Activated CD4-positive, alpha-beta memory T cell treated with anti-CD3 and anti-CD28 coated beads, Interleukin-2, amount 10 ng/mL, durations not matched to agents 7 days and 5 days (primary cell): ENCODE measurements at regions not wholly inside any gene's neighbourhood (a gene's known extent, or its start where the extent isn't known, plus 50 kb on each side); places are given as distances from the start of the nearest gene placed in this dataset.

Experiments used
- CTCF ChIA-PET: fragments of 350-600 bp; sonication (Branson Sonifier 250); formaldehyde crosslinking; loops from one replicate; lab custom pipeline; 2021; ENCODE audit warnings: antibody characterized with exemption, inconsistent platforms; lab: Charles Lee
- POLR2A ChIA-PET: fragments of 350-600 bp; sonication (Branson Sonifier 250); formaldehyde crosslinking; loops from one replicate; lab custom pipeline; 2021; ENCODE audit warnings: antibody characterized with exemption; lab: Charles Lee
- DNase-seq: peaks from one replicate; pipeline ENCODE4 v3.0.0-alpha.2; 2020
- H3K27ac Mint-ChIP-seq: one replicate; pipeline ENCODE4 v1.8.0; 2021; ENCODE audit warnings: mild to moderate bottlenecking, mixed read lengths
- H3K27me3 Mint-ChIP-seq: one replicate; pipeline ENCODE4 v1.8.0; 2021; ENCODE audit warnings: mixed read lengths
- H3K36me3 Mint-ChIP-seq: one replicate; pipeline ENCODE4 v1.8.0; 2021; ENCODE audit warnings: low read depth, mixed read lengths
- H3K4me1 Mint-ChIP-seq: one replicate; pipeline ENCODE4 v1.8.0; 2021; ENCODE audit warnings: mixed read lengths
- H3K4me3 Mint-ChIP-seq: one replicate; pipeline ENCODE4 v1.8.0; 2021; ENCODE audit warnings: mild to moderate bottlenecking, mixed read lengths
- H3K9me3 Mint-ChIP-seq: one replicate; pipeline ENCODE4 v1.8.0; 2021; ENCODE audit warnings: mixed read lengths

GRCh38 chr16:17836868-17837602 is 366.3 kb upstream of the XYLT1 start:
- Mint-ChIP-seq H3K36me3 (no peaks in the 10 kb centered on the region), H3K9me3 (peaks cover 5% of the 10 kb centered on the region), H3K27me3 (no peaks in the 10 kb centered on the region), H3K4me3 (no peak overlapping the region), H3K27ac (no peak overlapping the region), H3K4me1 (no peaks in the 10 kb centered on the region)
- POLR2A ChIA-PET, result no interaction called here
- CTCF ChIA-PET, result interaction anchor here (0.5 kb wide), 1 partner anchor 16 kb away, joined by 4 read pairs; no protein-coding TSS in a partner anchor
- DNase-seq, result no peak

- CTCF ChIA-PET, result no interaction called here
- no peaks in the 10 kb centered on the region for H3K9me3 Mint-ChIP-seq
Measured at GRCh38 chr16:17835118-17835876, 364.5 kb upstream of the XYLT1 start.

GRCh38 chr16:17832738-17833137 is 362.0 kb upstream of the XYLT1 start:
- Mint-ChIP-seq H3K9me3 (no peaks in the 10 kb centered on the region), H3K27me3 (no peaks in the 10 kb centered on the region), H3K4me1 (no peaks in the 10 kb centered on the region), H3K36me3 (no peaks in the 10 kb centered on the region), H3K27ac (no peak overlapping the region), H3K4me3 (no peak overlapping the region)
- ChIA-PET POLR2A (no interaction called here), CTCF (no interaction called here)
- DNase-seq, result no peak

More at GRCh38 chr16:17835118-17835876, 364.5 kb upstream of the XYLT1 start:
- DNase-seq, result no peak
- POLR2A ChIA-PET, result no interaction called here
- Mint-ChIP-seq H3K4me1 (no peaks in the 10 kb centered on the region), H3K4me3 (no peak overlapping the region), H3K27me3 (no peaks in the 10 kb centered on the region), H3K27ac (no peak overlapping the region), H3K36me3 (no peaks in the 10 kb centered on the region)

DNA sequence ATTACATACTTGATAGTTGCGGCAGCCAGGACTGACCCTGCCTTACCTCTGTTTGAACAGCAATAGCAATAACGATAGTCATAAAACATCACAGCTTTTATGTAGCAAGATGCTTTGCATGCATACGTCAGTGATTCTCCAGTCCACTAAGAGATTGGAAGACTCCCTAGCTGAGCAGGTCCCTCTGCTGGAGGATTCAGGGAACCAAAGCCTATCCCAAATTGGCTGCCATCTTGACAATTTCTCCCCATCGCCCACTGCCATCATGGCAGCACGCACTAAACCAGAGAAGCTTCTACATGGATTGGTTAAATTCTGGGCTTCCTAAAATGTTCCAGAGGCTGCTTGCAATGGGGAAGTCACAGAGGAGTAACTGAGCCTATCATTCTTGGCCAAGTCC is 360.6 kb upstream of the XYLT1 start:
- ChIA-PET CTCF (no interaction called here), POLR2A (no interaction called here)
- Mint-ChIP-seq H3K27ac (no peak overlapping the region), H3K4me3 (no peak overlapping the region), H3K9me3 (no peaks in the 10 kb centered on the region), H3K4me1 (no peaks in the 10 kb centered on the region), H3K27me3 (no peaks in the 10 kb centered on the region), H3K36me3 (no peaks in the 10 kb centered on the region)
- no peak for DNase-seq

DNA sequence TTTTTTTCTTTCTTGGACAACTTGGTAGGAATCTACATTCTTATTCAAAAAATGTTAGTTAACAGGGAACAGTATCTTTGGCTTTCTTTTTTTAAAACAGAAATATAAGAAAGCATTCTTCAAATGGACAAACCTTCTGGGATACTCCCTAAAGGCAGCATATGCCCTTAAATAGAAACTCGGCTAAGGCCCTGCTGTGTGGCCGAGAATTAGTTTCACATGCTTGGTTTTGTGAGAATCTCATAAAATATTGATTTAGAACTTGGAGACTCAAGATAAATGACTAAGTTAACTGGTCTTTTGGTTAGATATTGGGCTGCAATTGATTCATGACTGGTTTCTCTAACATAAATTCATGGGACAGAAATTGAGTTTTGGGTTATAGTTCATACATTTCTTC is 359.9 kb upstream of the XYLT1 start:
- Mint-ChIP-seq H3K4me1 (no peaks in the 10 kb centered on the region), H3K9me3 (no peaks in the 10 kb centered on the region), H3K27me3 (no peaks in the 10 kb centered on the region), H3K36me3 (no peaks in the 10 kb centered on the region), H3K4me3 (no peak overlapping the region), H3K27ac (no peak overlapping the region)
- ChIA-PET POLR2A (no interaction called here), CTCF (no interaction called here)
- DNase-seq, result no peak

GRCh38 chr16:17829811-17830210 is 359.1 kb upstream of the XYLT1 start:
- Mint-ChIP-seq H3K27me3 (no peaks in the 10 kb centered on the region), H3K36me3 (no peaks in the 10 kb centered on the region), H3K4me1 (no peaks in the 10 kb centered on the region), H3K9me3 (no peaks in the 10 kb centered on the region), H3K27ac (no peak overlapping the region), H3K4me3 (no peak overlapping the region)
- ChIA-PET POLR2A (no interaction called here), CTCF (no interaction called here)
- no peak for DNase-seq

DNA sequence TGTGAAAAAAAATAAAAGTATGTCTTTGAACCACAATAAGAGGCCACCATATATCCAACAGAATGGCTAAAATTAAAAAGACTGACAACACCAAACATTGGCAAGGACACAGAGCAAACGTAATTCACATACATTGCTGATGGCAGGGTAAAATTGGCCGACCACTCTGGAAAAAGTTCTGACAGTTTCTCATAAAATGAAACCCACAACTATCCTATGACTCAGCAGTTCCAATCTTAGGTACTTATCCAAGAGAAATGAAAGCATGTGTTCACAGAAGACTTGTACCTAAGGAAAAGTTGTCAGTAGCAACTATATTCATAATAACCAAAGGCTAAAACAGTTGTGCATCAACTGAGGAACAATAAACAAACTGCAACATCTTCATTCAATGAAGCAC is 357.3 kb upstream of the XYLT1 start:
- ChIA-PET POLR2A (no interaction called here), CTCF (no interaction called here)
- H3K4me3 Mint-ChIP-seq, result no peak overlapping the region
- no peaks in the 10 kb centered on the region for H3K4me1 Mint-ChIP-seq
- no peak for DNase-seq
- H3K9me3 Mint-ChIP-seq, result no peaks in the 10 kb centered on the region
- H3K27me3 Mint-ChIP-seq, result no peaks in the 10 kb centered on the region
- H3K36me3 Mint-ChIP-seq, result no peaks in the 10 kb centered on the region
- H3K27ac Mint-ChIP-seq, result no peak overlapping the region

GRCh38 chr16:17827313-17827712 is 356.6 kb upstream of the XYLT1 start:
- ChIA-PET CTCF (no interaction called here), POLR2A (no interaction called here)
- no peak for DNase-seq
- H3K27me3 Mint-ChIP-seq, result no peaks in the 10 kb centered on the region
- no peak overlapping the region for H3K4me3 Mint-ChIP-seq
- H3K36me3 Mint-ChIP-seq, result no peaks in the 10 kb centered on the region
- no peak overlapping the region for H3K27ac Mint-ChIP-seq
- H3K4me1 Mint-ChIP-seq, result no peaks in the 10 kb centered on the region
- H3K9me3 Mint-ChIP-seq, result no peaks in the 10 kb centered on the region

DNA sequence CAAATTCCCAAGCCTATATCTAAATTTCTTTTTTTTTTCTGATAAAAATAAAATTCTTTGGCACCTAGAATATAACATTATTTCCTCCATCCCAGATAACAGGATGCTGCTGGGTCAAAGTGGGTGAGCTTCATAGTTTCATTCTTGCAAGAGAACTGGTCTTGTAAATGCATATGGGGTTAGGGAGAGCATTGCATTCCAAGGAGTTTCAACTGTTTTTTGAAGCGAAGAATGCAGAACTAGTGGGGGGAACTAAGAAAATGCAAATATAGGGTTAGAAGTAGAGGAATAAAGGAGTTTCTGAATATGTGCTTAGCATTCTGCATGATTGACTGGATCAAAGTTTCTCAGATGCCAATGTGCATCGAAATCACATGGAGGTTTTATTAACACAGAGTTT is 347.2 kb upstream of the XYLT1 start:
- H3K4me1 Mint-ChIP-seq, result no peaks in the 10 kb centered on the region
- peaks cover 4% of the 10 kb centered on the region for H3K9me3 Mint-ChIP-seq

GRCh38 chr16:17817260-17817659 is 346.5 kb upstream of the XYLT1 start:
- POLR2A ChIA-PET, result no interaction called here
- CTCF ChIA-PET, result no interaction called here

More for the DNA sequence above, 347.2 kb upstream of the XYLT1 start:
- Mint-ChIP-seq H3K27ac (no peak overlapping the region), H3K27me3 (no peaks in the 10 kb centered on the region), H3K36me3 (no peaks in the 10 kb centered on the region), H3K4me3 (no peak overlapping the region)
- CTCF ChIA-PET, result no interaction called here
- POLR2A ChIA-PET, result no interaction called here
- no peak for DNase-seq

DNA sequence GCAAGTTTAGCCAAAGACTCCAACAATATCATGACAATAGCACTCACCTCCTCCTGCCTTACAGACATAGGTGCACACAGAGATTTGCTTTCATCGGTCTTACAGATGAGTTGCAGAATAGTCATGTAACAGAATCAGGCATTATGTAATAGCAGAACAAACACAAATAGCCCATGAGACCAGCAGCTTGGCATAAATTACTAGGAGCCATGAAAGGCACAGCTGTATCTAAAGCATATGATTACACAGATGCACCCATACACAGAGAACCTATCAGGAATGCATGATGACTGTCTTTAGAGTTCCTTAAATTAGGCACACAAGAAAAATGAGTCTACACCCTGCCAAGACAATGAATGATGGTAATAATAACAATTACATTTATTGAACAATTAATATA is 342.0 kb upstream of the XYLT1 start:
- no peak overlapping the region for H3K4me3 Mint-ChIP-seq
- no peaks in the 10 kb centered on the region for H3K4me1 Mint-ChIP-seq
- H3K36me3 Mint-ChIP-seq, result no peaks in the 10 kb centered on the region
- POLR2A ChIA-PET, result no interaction called here
- DNase-seq, result no peak
- H3K27me3 Mint-ChIP-seq, result peaks cover 3% of the 10 kb centered on the region
- peaks cover 4% of the 10 kb centered on the region for H3K9me3 Mint-ChIP-seq
- CTCF ChIA-PET, result interaction anchor here (0.7 kb wide), 1 partner anchor 30 kb away, joined by 4 read pairs; no protein-coding TSS in a partner anchor
- no peak overlapping the region for H3K27ac Mint-ChIP-seq

More at GRCh38 chr16:17817260-17817659, 346.5 kb upstream of the XYLT1 start:
- H3K36me3 Mint-ChIP-seq, result no peaks in the 10 kb centered on the region
- no peak for DNase-seq
- H3K27ac Mint-ChIP-seq, result no peak overlapping the region
- H3K9me3 Mint-ChIP-seq, result peaks cover 4% of the 10 kb centered on the region
- H3K4me1 Mint-ChIP-seq, result no peaks in the 10 kb centered on the region
- H3K27me3 Mint-ChIP-seq, result no peaks in the 10 kb centered on the region
- no peak overlapping the region for H3K4me3 Mint-ChIP-seq

DNA sequence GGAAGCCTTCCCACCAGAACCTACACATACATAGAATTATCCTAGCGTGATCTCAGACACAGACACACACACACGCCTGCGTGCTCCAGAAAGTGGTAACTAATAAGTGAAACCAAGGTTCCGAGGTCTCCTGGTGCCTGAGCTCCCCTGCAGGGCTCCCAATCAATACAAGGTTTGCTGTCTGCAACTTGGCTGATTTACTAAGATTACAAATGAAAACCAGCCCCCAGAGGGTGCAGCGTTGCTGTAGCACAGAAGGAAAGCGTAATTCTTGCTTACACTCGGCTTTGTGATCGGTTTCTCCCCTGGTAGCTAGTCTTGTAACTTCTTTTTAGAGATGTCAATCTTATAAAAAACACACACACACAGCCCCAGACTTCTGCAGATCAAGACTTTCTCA is 334.1 kb upstream of the XYLT1 start:
- CTCF ChIA-PET, result no interaction called here
- DNase-seq, result no peak
- H3K27ac Mint-ChIP-seq, result no peak overlapping the region
- no peak overlapping the region for H3K4me3 Mint-ChIP-seq
- no peaks in the 10 kb centered on the region for H3K4me1 Mint-ChIP-seq
- H3K36me3 Mint-ChIP-seq, result no peaks in the 10 kb centered on the region
- peaks cover 3% of the 10 kb centered on the region for H3K27me3 Mint-ChIP-seq
- POLR2A ChIA-PET, result no interaction called here
- H3K9me3 Mint-ChIP-seq, result no peaks in the 10 kb centered on the region

GRCh38 chr16:17803625-17804410 is 333.1 kb upstream of the XYLT1 start:
- Mint-ChIP-seq H3K4me3 (no peak overlapping the region), H3K27ac (no peak overlapping the region), H3K9me3 (no peaks in the 10 kb centered on the region), H3K27me3 (no peaks in the 10 kb centered on the region), H3K4me1 (no peaks in the 10 kb centered on the region), H3K36me3 (no peaks in the 10 kb centered on the region)
- CTCF ChIA-PET, result no interaction called here
- DNase-seq, result no peak
- POLR2A ChIA-PET, result no interaction called here
